ENCODE measurements at regions not wholly inside any gene's neighbourhood (a gene's known extent, or its start where the extent isn't known, plus 50 kb on each side); places are given as distances from the start of the nearest gene placed in this dataset.
A peak's percentile ranks its signal among the peaks of the same experiment; 100 is the strongest.

GRCh38 chr4:114472269-114473032, 126.2 kb upstream of the UGT8 start:
- no peak for DNase-seq

- no peak for DNase-seq
Measured at GRCh38 chr4:114474188-114474800, 124.3 kb upstream of the UGT8 start.

- DNase-seq, result no peak
Measured at GRCh38 chr4:114476310-114476709, 122.3 kb upstream of the UGT8 start.

GRCh38 chr4:114479595-114479994, 119.0 kb upstream of the UGT8 start:
- DNase-seq, result no peak

GRCh38 chr4:114481856-114482255, 116.8 kb upstream of the UGT8 start:
- no peak for DNase-seq

GRCh38 chr4:114487101-114487500, 111.5 kb upstream of the UGT8 start:
- DNase-seq, result no peak

GRCh38 chr4:114488301-114488982, 110.2 kb upstream of the UGT8 start:
- no peak for DNase-seq

GRCh38 chr4:114494246-114494803, 104.3 kb upstream of the UGT8 start:
- DNase-seq, result no peak

GRCh38 chr4:114495471-114495928, 103.1 kb upstream of the UGT8 start:
- DNase-seq, result no peak

- no peak for DNase-seq
Measured at GRCh38 chr4:114497116-114497515, 101.5 kb upstream of the UGT8 start.

- no peak for DNase-seq
Measured at GRCh38 chr4:114509340-114509739, 89.3 kb upstream of the UGT8 start.

- peak; percentile 2 for DNase-seq
Measured at GRCh38 chr4:114512595-114513295, 85.9 kb upstream of the UGT8 start.

- DNase-seq, result no peak
Measured at GRCh38 chr4:114519368-114519767, 79.2 kb upstream of the UGT8 start.

- no peak for DNase-seq
Measured at GRCh38 chr4:114527170-114527569, 71.4 kb upstream of the UGT8 start.

- DNase-seq, result no peak
Measured at GRCh38 chr4:114527637-114528036, 71.0 kb upstream of the UGT8 start.

GRCh38 chr4:114535725-114536124, 62.9 kb upstream of the UGT8 start:
- DNase-seq, result no peak

- DNase-seq, result no peak
Measured at GRCh38 chr4:114537352-114537751, 61.3 kb upstream of the UGT8 start.

- no peak for DNase-seq
Measured at GRCh38 chr4:114538012-114538617, 60.5 kb upstream of the UGT8 start.

GRCh38 chr4:114539985-114540384, 58.6 kb upstream of the UGT8 start:
- DNase-seq, result no peak

GRCh38 chr4:114547340-114548134, 51.1 kb upstream of the UGT8 start:
- no peak for DNase-seq
